Neural cell (in vitro differentiated cells): ENCODE measurements at regions not wholly inside any gene's neighbourhood (a gene's known extent, or its start where the extent isn't known, plus 50 kb on each side); places are given as distances from the start of the nearest gene placed in this dataset.

Source experiments
- H2AFZ ChIP-seq: fragments of 200-600, 300-800 bp; sonication (generic), shearing (Covaris generic); 2 replicates; pipeline ENCODE4 v1.6.0; 2014; ENCODE audit warnings: low read depth, mild to moderate bottlenecking, antibody characterized with exemption, low read length, moderate library complexity
- H3F3A ChIP-seq: fragments of 200-600 bp; shearing (Covaris generic); 2 replicates; pipeline ENCODE4 v1.6.1; 2016; ENCODE audit warnings: mild to moderate bottlenecking, moderate library complexity, mixed read lengths, antibody characterized with exemption, low read length; ENCODE audit not compliant: insufficient read depth, poor library complexity, severe bottlenecking
- H3K27ac ChIP-seq: fragments of 200-600, 300-800 bp; sonication (generic), shearing (Covaris generic); 2 replicates; pipeline ENCODE4 v1.5.1; 2014; ENCODE audit warnings: mild to moderate bottlenecking, low read length, moderate library complexity
- H3K27me3 ChIP-seq: fragments of 300-800, 200-600 bp; sonication (generic), shearing (Covaris generic); 2 replicates; pipeline ENCODE4 v1.6.0; 2014; ENCODE audit warnings: mild to moderate bottlenecking, low read depth, low read length, moderate library complexity; ENCODE audit not compliant: insufficient read depth
- H3K36me3 ChIP-seq: fragments of 300-800, 200-600 bp; sonication (generic), shearing (Covaris generic); 2 replicates; pipeline ENCODE4 v1.5.1; 2014; ENCODE audit warnings: mild to moderate bottlenecking, antibody characterized with exemption, low read length, moderate library complexity; ENCODE audit not compliant: insufficient read depth
- H3K4me2 ChIP-seq: fragments of 300-800, 200-600 bp; sonication (generic), shearing (Covaris generic); 2 replicates; pipeline ENCODE4 v1.6.0; 2014; ENCODE audit warnings: mild to moderate bottlenecking, low read length
- H3K4me3 ChIP-seq: fragments of 300-800, 200-600 bp; sonication (generic), shearing (Covaris generic); 2 replicates; pipeline ENCODE4 v1.5.1; 2014; ENCODE audit warnings: mild to moderate bottlenecking, low read length, moderate library complexity
- H3K79me2 ChIP-seq: fragments of 200-600 bp; shearing (Covaris generic); replicated peaks from 2 replicates; pipeline ENCODE4 v1.6.0; 2014; ENCODE audit warnings: mild to moderate bottlenecking, low read length, moderate library complexity; ENCODE audit not compliant: insufficient read depth
- H3K9ac ChIP-seq: fragments of 300-800, 200-600 bp; sonication (generic), shearing (Covaris generic); 2 replicates; pipeline ENCODE4 v1.6.1; 2016; ENCODE audit warnings: mild to moderate bottlenecking, low read length, mixed read lengths
- H3K9me2 ChIP-seq: fragments of 200-600 bp; shearing (Covaris generic); 2 replicates; pipeline ENCODE4 v1.6.1; 2016; ENCODE audit warnings: mild to moderate bottlenecking, low read length, mixed read lengths; ENCODE audit not compliant: insufficient read depth
- H3K9me3 ChIP-seq: fragments of 200-600, 300-800 bp; sonication (generic), shearing (Covaris generic); 2 replicates; pipeline ENCODE4 v1.6.1; 2016; ENCODE audit warnings: mild to moderate bottlenecking, mixed run types, low read length, moderate library complexity, mixed read lengths
- H4K20me1 ChIP-seq: fragments of 200-600 bp; shearing (Covaris generic); 2 replicates; pipeline ENCODE4 v1.6.1; 2016; ENCODE audit warnings: mild to moderate bottlenecking, mixed run types; ENCODE audit not compliant: insufficient read depth
- CTCF ChIP-seq: fragments of 450-650 bp; IDR thresholded peaks from 2 replicates; pipeline ENCODE4 v1.5.1; 2014; ENCODE audit warnings: antibody characterized with exemption, mild to moderate bottlenecking, moderate library complexity; ENCODE audit not compliant: poor library complexity, severe bottlenecking
- EP300 ChIP-seq: fragments of 450-650 bp; conservative IDR thresholded peaks from 2 replicates; pipeline ENCODE4 v1.6.1; 2014; ENCODE audit warnings: antibody characterized with exemption, mild to moderate bottlenecking, moderate library complexity; ENCODE audit not compliant: poor library complexity, severe bottlenecking
- EZH2 ChIP-seq: fragments of 200-600, 300-800 bp; shearing (Covaris generic), sonication (generic); IDR thresholded peaks from 2 replicates; pipeline ENCODE4 v1.6.1; 2014; ENCODE audit warnings: antibody characterized with exemption, low read length, borderline replicate concordance, mild to moderate bottlenecking; ENCODE audit not compliant: insufficient read depth, poor library complexity, severe bottlenecking
- MXI1 ChIP-seq: fragments of 450-650 bp; conservative IDR thresholded peaks from 2 replicates; pipeline ENCODE4 v1.6.1; 2014; ENCODE audit warnings: antibody characterized with exemption, mild to moderate bottlenecking; ENCODE audit not compliant: poor library complexity, severe bottlenecking
- POLR2AphosphoS5 ChIP-seq: IDR thresholded peaks from 2 replicates; pipeline ENCODE4 v1.6.1; 2012
- RAD21 ChIP-seq: fragments of 450-650 bp; conservative IDR thresholded peaks from 2 replicates; pipeline ENCODE4 v1.6.1; 2014; ENCODE audit warnings: antibody characterized with exemption, mild to moderate bottlenecking, moderate library complexity
- REST ChIP-seq: IDR thresholded peaks from 2 replicates; pipeline ENCODE4 v1.6.1; 2012; ENCODE audit warnings: borderline replicate concordance
- SMC3 ChIP-seq: fragments of 450-650 bp; conservative IDR thresholded peaks from 2 replicates; pipeline ENCODE4 v1.6.1; 2014; ENCODE audit warnings: antibody characterized with exemption, mild to moderate bottlenecking, moderate library complexity; ENCODE audit not compliant: poor library complexity
- TAF1 ChIP-seq: IDR thresholded peaks from 2 replicates; pipeline ENCODE4 v1.6.1; 2012; ENCODE audit warnings: low read depth

DNA sequence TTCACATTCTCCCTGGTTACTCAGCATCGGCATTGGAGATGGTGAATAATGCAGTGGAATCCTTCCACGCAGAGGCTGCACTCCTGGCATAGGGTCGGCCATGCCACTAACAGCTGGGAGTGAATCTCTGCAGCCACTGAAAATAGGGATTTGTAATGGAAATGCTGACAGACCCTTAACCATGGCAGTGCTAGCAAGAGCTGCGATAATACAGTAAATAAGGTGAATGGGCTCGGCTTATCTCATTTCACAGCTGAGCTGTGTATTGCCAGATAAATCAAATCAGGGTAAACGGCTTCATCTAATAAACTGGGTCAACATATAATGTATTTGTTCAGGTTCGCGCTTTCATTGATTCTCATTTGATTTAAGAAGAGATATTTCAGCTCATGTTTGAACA is 156.8 kb downstream of the SLC35B3 start:
- H3K4me3 ChIP-seq: no peak overlapping the region
- H3K9me2 ChIP-seq: no peaks in the 10 kb centered on the region
- H3K27me3 ChIP-seq: no peaks in the 10 kb centered on the region
- no peak overlapping the region for H3K27ac ChIP-seq
- H3K9ac ChIP-seq: no peak overlapping the region
- H3F3A ChIP-seq: no peaks in the 10 kb centered on the region
- no peaks in the 10 kb centered on the region for H3K36me3 ChIP-seq
- H3K4me2 ChIP-seq: no peak overlapping the region
- no peaks in the 10 kb centered on the region for H3K9me3 ChIP-seq
- H3K79me2 ChIP-seq: no peaks in the 10 kb centered on the region
- no peaks in the 10 kb centered on the region for H4K20me1 ChIP-seq
- no peak for TF ChIP-seq POLR2AphosphoS5
- TF ChIP-seq EZH2: no peak
- no peak for TF ChIP-seq RAD21
- no peak for TF ChIP-seq CTCF
- TF ChIP-seq TAF1: no peak
- TF ChIP-seq SMC3: no peak
- no peak for TF ChIP-seq EP300
- no peak for TF ChIP-seq REST
- TF ChIP-seq MXI1: no peak
- H2AFZ ChIP-seq: no peak overlapping the region

DNA sequence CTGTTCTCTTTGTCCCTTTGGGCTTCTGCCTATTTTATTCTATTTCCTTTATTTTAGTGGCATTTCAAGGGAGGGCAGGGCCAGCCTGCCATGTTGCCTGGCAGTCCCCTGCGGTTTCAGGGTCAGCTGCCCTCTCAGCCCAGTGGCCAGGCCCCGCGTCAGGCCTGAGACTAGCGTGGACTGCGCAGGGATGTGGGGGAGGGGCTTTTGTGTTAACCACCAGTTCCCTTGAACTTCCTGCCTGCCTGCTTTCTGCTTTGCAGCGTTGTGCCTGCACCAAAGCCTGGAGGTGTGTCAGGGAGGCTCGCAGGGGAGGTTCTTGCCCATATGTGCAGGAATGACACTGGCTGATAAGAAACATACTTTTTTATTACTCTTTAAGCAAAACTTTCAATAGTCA is 157.6 kb downstream of the SLC35B3 start:
- Histone ChIP-seq H3K9ac (no peak overlapping the region), H4K20me1 (no peaks in the 10 kb centered on the region), H3K27me3 (no peaks in the 10 kb centered on the region), H2AFZ (no peak overlapping the region), H3K4me2 (no peak overlapping the region), H3K79me2 (no peaks in the 10 kb centered on the region), H3K4me3 (no peak overlapping the region), H3K27ac (no peak overlapping the region), H3F3A (no peaks in the 10 kb centered on the region), H3K9me3 (no peaks in the 10 kb centered on the region), H3K9me2 (no peaks in the 10 kb centered on the region), H3K36me3 (no peaks in the 10 kb centered on the region)
- TF ChIP-seq CTCF: no peak
- no peak for TF ChIP-seq TAF1
- no peak for TF ChIP-seq EP300
- TF ChIP-seq POLR2AphosphoS5: no peak
- TF ChIP-seq REST: no peak
- no peak for TF ChIP-seq EZH2
- no peak for TF ChIP-seq SMC3
- no peak for TF ChIP-seq MXI1
- TF ChIP-seq RAD21: no peak
